ENCODE measurements at regions not wholly inside any gene's neighbourhood (a gene's known extent, or its start where the extent isn't known, plus 50 kb on each side); places are given as distances from the start of the nearest gene placed in this dataset.

GRCh38 chr10:36253731-36254130, 611.6 kb upstream of the FZD8 start:
- TF ChIP-seq CTCF (IDR thresholded peaks at IDR 0.05; ENCODE audit: low read depth, low read length) (no peak), EZH2phosphoT487 (IDR thresholded peaks at IDR 0.05; ENCODE audit: low read depth) (no peak)

Measured in OCI-LY3 (cell line).